Mesothelial cell of epicardium (in vitro differentiated cells): ENCODE measurements at regions not wholly inside any gene's neighbourhood (a gene's known extent, or its start where the extent isn't known, plus 50 kb on each side); places are given as distances from the start of the nearest gene placed in this dataset.

Experiments used
- DNase-seq, 2 experiments: peaks; one replicate each; pipeline ENCODE4 v3.0.0; 2021; ENCODE audit warnings: low spot score in 2 of 2; ENCODE audit not compliant: unreplicated experiment in 2 of 2
- H3K27ac Mint-ChIP-seq: 2 replicates; pipeline ENCODE4 v1.8.0; 2021; ENCODE audit warnings: mixed read lengths
- H3K27me3 Mint-ChIP-seq: 2 replicates; pipeline ENCODE4 v1.8.0; 2021; ENCODE audit warnings: low read depth, mixed read lengths
- H3K36me3 Mint-ChIP-seq: 2 replicates; pipeline ENCODE4 v1.8.0; 2021; ENCODE audit warnings: mixed read lengths
- H3K4me1 Mint-ChIP-seq: 2 replicates; pipeline ENCODE4 v1.8.0; 2021; ENCODE audit warnings: mixed read lengths
- H3K4me3 Mint-ChIP-seq: 2 replicates; pipeline ENCODE4 v1.8.0; 2021; ENCODE audit warnings: mild to moderate bottlenecking, moderate library complexity, mixed read lengths
- H3K9me3 Mint-ChIP-seq: 2 replicates; pipeline ENCODE4 v1.8.0; 2021; ENCODE audit warnings: mixed read lengths
- CTCF ChIP-seq: fragments of 200-600 bp; sonication (generic); IDR thresholded peaks from one replicate; pipeline ENCODE4 v1.5.0; 2021; ENCODE audit warnings: antibody characterized with exemption; ENCODE audit not compliant: unreplicated experiment

DNA sequence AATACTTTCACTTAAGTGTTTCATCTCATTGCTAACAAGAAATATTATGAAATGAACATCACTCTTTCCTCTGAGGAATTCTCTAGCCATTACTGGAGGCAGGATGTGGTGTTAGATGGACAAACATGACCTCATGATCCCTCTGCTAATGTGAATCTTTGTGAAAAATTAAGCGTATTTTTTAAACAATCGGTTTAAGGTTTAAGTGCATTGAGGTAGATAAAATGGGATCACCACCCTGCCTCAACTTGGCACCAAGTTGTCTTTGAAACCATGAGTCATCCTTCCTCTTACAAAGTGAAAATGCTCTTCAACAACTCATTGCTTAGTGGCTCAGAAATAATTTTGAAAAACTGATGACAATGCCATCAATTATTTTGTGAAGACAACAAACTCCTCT is 76.0 kb upstream of the DCBLD2 start:
- Mint-ChIP-seq H3K36me3 (no peaks in the 10 kb centered on the region), H3K27me3 (no peaks in the 10 kb centered on the region), H3K9me3 (peaks cover 7% of the 10 kb centered on the region), H3K27ac (no peak overlapping the region), H3K4me3 (no peak overlapping the region), H3K4me1 (peaks cover 3% of the 10 kb centered on the region)
- TF ChIP-seq CTCF = no peak
- DNase-seq = no peak

DNA sequence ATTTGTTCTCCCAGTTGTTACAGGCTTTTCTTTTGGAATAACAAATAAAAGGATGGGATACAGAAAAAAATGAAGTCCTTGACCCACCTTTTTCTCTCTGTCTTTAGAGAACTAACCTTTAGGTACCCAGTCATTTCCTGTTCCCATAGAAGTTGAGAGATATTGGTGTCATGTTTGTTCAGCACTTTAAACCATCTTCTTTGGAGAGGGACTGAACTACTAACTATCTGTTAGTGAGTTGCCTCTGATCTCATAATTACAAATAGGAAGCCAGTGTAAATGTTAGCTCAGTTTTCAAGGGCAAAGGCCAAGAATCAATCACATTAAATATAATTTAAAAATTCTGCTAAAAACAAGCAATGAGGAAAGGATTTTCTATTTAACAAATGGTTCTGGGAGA is 72.9 kb upstream of the DCBLD2 start:
- no peak for DNase-seq
- Mint-ChIP-seq H3K4me1 (peaks cover 4% of the 10 kb centered on the region), H3K9me3 (peaks cover 7% of the 10 kb centered on the region), H3K27ac (no peak overlapping the region), H3K4me3 (no peak overlapping the region), H3K36me3 (no peaks in the 10 kb centered on the region), H3K27me3 (no peaks in the 10 kb centered on the region)
- no peak for TF ChIP-seq CTCF

DNA sequence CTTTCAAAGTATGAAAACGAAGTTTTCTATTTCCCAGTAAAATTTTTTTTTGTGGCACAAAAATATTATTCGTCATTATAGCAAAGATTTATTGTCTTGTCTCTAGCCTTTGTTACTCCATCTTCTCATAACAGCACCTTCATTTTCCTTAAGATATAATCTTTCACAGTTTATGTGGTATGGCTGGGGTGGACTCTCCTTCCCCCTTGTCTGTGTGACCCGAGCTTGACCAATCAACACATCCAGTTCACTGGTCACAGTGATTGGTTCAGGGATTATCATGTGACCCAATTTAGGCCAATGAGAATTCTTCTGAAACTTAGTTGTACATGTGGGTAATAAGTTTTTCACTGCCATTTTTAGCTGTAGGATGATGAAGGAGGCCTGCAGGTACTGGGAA is 71.2 kb upstream of the DCBLD2 start:
- Mint-ChIP-seq H3K9me3 (peaks cover 7% of the 10 kb centered on the region), H3K36me3 (no peaks in the 10 kb centered on the region), H3K27me3 (no peaks in the 10 kb centered on the region), H3K27ac (no peak overlapping the region), H3K4me1 (peaks cover 4% of the 10 kb centered on the region), H3K4me3 (no peak overlapping the region)
- DNase-seq = no peak
- TF ChIP-seq CTCF = no peak

DNA sequence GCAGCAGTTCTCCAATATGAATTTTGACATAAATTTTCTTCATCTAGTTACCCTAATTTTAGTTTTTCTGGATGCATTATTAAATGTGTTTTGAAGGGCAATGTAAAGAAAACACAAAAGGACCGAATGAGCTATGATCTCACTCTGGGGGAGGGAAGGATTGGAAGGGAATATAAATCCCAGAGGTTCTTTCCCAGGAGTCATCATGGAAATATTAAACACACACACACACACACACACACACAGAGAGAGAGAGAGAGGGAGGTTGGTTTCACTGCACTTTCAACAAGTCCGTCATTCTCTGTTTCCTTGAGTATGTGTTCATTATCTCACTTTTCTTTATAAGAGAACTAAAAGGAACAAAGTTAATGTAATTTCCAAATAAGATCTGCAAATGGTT is 70.7 kb upstream of the DCBLD2 start:
- peak overlapping the region; percentile 48 for H3K27ac Mint-ChIP-seq
- H3K4me1 Mint-ChIP-seq = peaks cover 4% of the 10 kb centered on the region
- DNase-seq = no peak
- no peak overlapping the region for H3K4me3 Mint-ChIP-seq
- peaks cover 1% of the 10 kb centered on the region for H3K27me3 Mint-ChIP-seq
- H3K36me3 Mint-ChIP-seq = no peaks in the 10 kb centered on the region
- TF ChIP-seq CTCF = no peak
- peaks cover 7% of the 10 kb centered on the region for H3K9me3 Mint-ChIP-seq

DNA sequence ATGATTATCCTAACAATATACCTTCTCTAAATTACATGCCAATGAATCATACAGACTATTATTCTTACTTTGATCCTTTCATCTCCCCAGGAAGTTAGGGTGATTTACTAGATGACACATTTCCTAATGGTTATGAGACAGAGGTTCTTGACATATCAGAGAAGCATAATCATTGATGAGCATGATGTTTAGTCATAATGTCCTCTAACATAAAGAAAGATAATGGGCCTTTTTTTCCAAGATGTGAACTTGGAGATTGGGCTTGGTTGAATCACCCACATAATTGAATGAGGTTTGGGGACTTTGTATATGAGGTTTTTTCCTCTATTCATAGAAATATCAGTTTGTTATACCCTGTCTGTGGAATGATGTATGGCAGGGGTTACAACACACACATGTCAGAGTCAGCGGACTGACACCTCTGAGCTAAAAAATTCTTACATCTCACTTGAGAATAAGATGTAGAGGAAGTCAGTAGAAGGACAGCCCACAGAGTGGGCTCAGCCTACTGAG is 69.7 kb upstream of the DCBLD2 start:
- TF ChIP-seq CTCF = no peak
- peaks cover 1% of the 10 kb centered on the region for H3K27me3 Mint-ChIP-seq
- peaks cover 4% of the 10 kb centered on the region for H3K9me3 Mint-ChIP-seq
- H3K27ac Mint-ChIP-seq = no peak overlapping the region
- H3K4me1 Mint-ChIP-seq = peaks cover 4% of the 10 kb centered on the region
- no peak overlapping the region for H3K4me3 Mint-ChIP-seq
- no peak for DNase-seq
- H3K36me3 Mint-ChIP-seq = no peaks in the 10 kb centered on the region

GRCh38 chr3:98969295-98969694 is 67.8 kb upstream of the DCBLD2 start:
- TF ChIP-seq CTCF = no peak
- H3K36me3 Mint-ChIP-seq = no peaks in the 10 kb centered on the region
- no peak overlapping the region for H3K27ac Mint-ChIP-seq
- DNase-seq = no peak
- H3K9me3 Mint-ChIP-seq = peaks cover 4% of the 10 kb centered on the region
- peaks cover 8% of the 10 kb centered on the region for H3K4me1 Mint-ChIP-seq
- H3K4me3 Mint-ChIP-seq = no peak overlapping the region
- peaks cover 1% of the 10 kb centered on the region for H3K27me3 Mint-ChIP-seq
